Trophoblast cell (in vitro differentiated cells and primary cell): ENCODE measurements at regions not wholly inside any gene's neighbourhood (a gene's known extent, or its start where the extent isn't known, plus 50 kb on each side); places are given as distances from the start of the nearest gene placed in this dataset.

Experiments
- DNase-seq, 2 donors: peaks; one replicate each; pipeline ENCODE4 v3.0.0-alpha.2; 2016
- H2AFZ ChIP-seq: 2 replicates; pipeline ENCODE4 v1.6.1; 2013; ENCODE audit warnings: low read length, moderate library complexity, mild to moderate bottlenecking; ENCODE audit not compliant: insufficient read depth, poor library complexity
- H2AK5ac ChIP-seq: 2 replicates; pipeline ENCODE4 v1.6.1; 2013; ENCODE audit warnings: mild to moderate bottlenecking, low read length
- H2BK120ac ChIP-seq: 2 replicates; pipeline ENCODE4 v1.6.1; 2013; ENCODE audit warnings: low read length, mild to moderate bottlenecking, moderate library complexity; ENCODE audit not compliant: insufficient read depth, poor library complexity
- H2BK12ac ChIP-seq: 2 replicates; pipeline ENCODE4 v1.6.1; 2013; ENCODE audit warnings: mild to moderate bottlenecking, low read length, moderate library complexity
- H2BK5ac ChIP-seq: 2 replicates; pipeline ENCODE4 v1.6.1; 2013; ENCODE audit warnings: low read length, low read depth, moderate library complexity, mild to moderate bottlenecking; ENCODE audit not compliant: poor library complexity
- H3K14ac ChIP-seq: 2 replicates; pipeline ENCODE4 v1.6.1; 2013; ENCODE audit warnings: mild to moderate bottlenecking, low read length
- H3K18ac ChIP-seq: 2 replicates; pipeline ENCODE4 v1.6.1; 2013; ENCODE audit warnings: mild to moderate bottlenecking, low read length
- H3K23ac ChIP-seq: 2 replicates; pipeline ENCODE4 v1.6.1; 2013; ENCODE audit warnings: low read length
- H3K27ac ChIP-seq: 2 replicates; pipeline ENCODE4 v1.5.1; 2013; ENCODE audit warnings: low read depth, mild to moderate bottlenecking, inconsistent platforms, low read length, moderate library complexity
- H3K27me3 ChIP-seq: 2 replicates; pipeline ENCODE4 v1.6.1; 2013; ENCODE audit warnings: inconsistent platforms, mild to moderate bottlenecking, low read length, moderate library complexity; ENCODE audit not compliant: insufficient read depth
- H3K36me3 ChIP-seq, 2 experiments: 1 replicate in 1 of 2; 2 replicates in 1 of 2; pipeline ENCODE4 v1.6.1; 2013; ENCODE audit warnings: low read length in 2 of 2, mild to moderate bottlenecking in 2 of 2, moderate library complexity in 1 of 2; ENCODE audit not compliant: insufficient read depth in 2 of 2, control insufficient read depth in 1 of 2
- H3K4ac ChIP-seq: 2 replicates; pipeline ENCODE4 v1.6.1; 2013; ENCODE audit warnings: low read depth, mild to moderate bottlenecking, low read length, moderate library complexity
- H3K4me1 ChIP-seq, 2 experiments: 1 replicate in 1 of 2; 2 replicates in 1 of 2; pipeline ENCODE4 v1.6.1; 2013; ENCODE audit warnings: low read length in 2 of 2, mild to moderate bottlenecking in 2 of 2, moderate library complexity in 1 of 2; ENCODE audit not compliant: insufficient read depth in 2 of 2, control insufficient read depth in 1 of 2
- H3K4me2 ChIP-seq: 2 replicates; pipeline ENCODE4 v1.6.1; 2013; ENCODE audit warnings: inconsistent platforms, mild to moderate bottlenecking, low read length, moderate library complexity
- H3K4me3 ChIP-seq: 2 replicates; pipeline ENCODE4 v1.5.1; 2013; ENCODE audit warnings: mild to moderate bottlenecking, low read depth, low read length, inconsistent platforms
- H3K79me1 ChIP-seq: one replicate; pipeline ENCODE4 v1.6.1; 2013; ENCODE audit warnings: low read length
- H3K79me2 ChIP-seq: 2 replicates; pipeline ENCODE4 v1.6.1; 2013; ENCODE audit warnings: low read length, mild to moderate bottlenecking; ENCODE audit not compliant: control insufficient read depth, insufficient read depth, poor library complexity
- H3K9ac ChIP-seq: 2 replicates; pipeline ENCODE4 v1.6.1; 2013; ENCODE audit warnings: mild to moderate bottlenecking, low read length
- H3K9me3 ChIP-seq: 2 replicates; pipeline ENCODE4 v1.6.1; 2013; ENCODE audit warnings: low read depth, mild to moderate bottlenecking, control low read depth, inconsistent platforms, low read length; ENCODE audit not compliant: insufficient read depth
- H4K12ac ChIP-seq: 2 replicates; pipeline ENCODE4 v1.6.1; 2013; ENCODE audit warnings: low read depth, mild to moderate bottlenecking, low read length, moderate library complexity
- H4K8ac ChIP-seq: 2 replicates; pipeline ENCODE4 v1.6.1; 2013; ENCODE audit warnings: low read depth, mild to moderate bottlenecking, low read length, moderate library complexity
- H4K91ac ChIP-seq: one replicate; pipeline ENCODE4 v1.6.1; 2013; ENCODE audit warnings: low read depth, mild to moderate bottlenecking, low read length, moderate library complexity
- WGBS: extraction: QIAGEN DNeasy Blood & Tissue Kit; methylation state at CpG from one replicate; pipeline ENCODE4 v1.1.7; 2013; ENCODE audit warnings: missing lambda C conversion rate; ENCODE audit not compliant: insufficient read length, insufficient coverage; ENCODE audit errors: extremely low coverage; 5-methylcytosine and 5-hydroxymethylcytosine counted together

DNA sequence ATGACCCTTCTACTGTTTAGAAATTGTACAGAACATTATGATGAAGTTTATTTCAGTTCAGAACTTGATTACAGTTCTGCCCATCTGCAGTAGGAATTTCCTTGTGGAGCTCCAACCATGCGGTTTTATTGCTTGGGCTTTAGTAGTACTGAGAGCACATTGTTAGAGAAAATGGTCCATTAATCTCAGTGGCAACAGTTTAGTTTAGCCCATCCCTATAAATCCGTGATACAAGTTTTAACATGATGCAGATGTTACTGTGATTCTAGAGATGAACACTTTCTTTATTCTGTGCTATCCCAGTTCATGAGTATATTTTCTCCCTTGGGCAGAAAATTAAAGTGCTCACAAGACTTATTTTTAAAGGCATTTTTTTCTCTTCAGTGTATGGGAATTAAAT is 84.8 kb upstream of the FZD8 start:
- Histone ChIP-seq H3K9me3 (peaks cover 3% of the 10 kb centered on the region), H3K79me2 (no peaks in the 10 kb centered on the region), H3K18ac (no peak overlapping the region), H3K9ac (no peak overlapping the region), H3K27ac (no peak overlapping the region), H2AFZ (no peak overlapping the region), H3K4me1 (no peaks in the 10 kb centered on the region), H3K4me2 (no peak overlapping the region), H4K8ac (no peak overlapping the region), H3K14ac (no peak overlapping the region), H2BK120ac (no peak overlapping the region), H2BK5ac (no peak overlapping the region), H2AK5ac (no peak overlapping the region), H3K4me3 (no peak overlapping the region), H3K4ac (no peak overlapping the region), H2BK12ac (no peak overlapping the region), H3K36me3 (no peaks in the 10 kb centered on the region), H4K91ac (no peak overlapping the region), H3K27me3 (no peaks in the 10 kb centered on the region), H4K12ac (no peak overlapping the region), H3K79me1 (no peaks in the 10 kb centered on the region), H3K23ac (no peak overlapping the region)
- WGBS, result no CpG with 5 or more reads among the region's 2 CpGs
- no peak for DNase-seq

DNA sequence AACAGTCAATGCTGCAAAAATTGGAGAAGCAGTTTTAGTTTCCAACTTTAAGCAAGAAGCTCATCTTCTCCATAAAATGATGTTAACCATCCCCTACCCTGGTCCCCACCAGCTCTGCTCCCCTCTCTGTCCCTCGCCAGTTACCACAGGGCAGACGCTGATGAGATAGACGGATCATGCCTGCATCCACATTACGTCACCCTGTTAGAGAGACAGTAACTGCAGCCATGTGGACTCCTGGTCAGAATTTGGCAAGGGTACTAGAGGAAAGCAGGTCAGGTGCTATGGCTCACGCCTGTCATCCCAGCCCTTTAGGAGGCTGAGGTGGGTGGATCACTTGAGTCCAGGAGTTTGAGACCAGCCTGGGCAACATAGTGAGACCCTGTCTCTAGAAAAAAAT is 81.9 kb upstream of the FZD8 start:
- Histone ChIP-seq H3K27me3 (no peaks in the 10 kb centered on the region), H2BK120ac (no peak overlapping the region), H3K9ac (no peak overlapping the region), H3K4ac (no peak overlapping the region), H4K91ac (no peak overlapping the region), H4K12ac (no peak overlapping the region), H3K79me1 (no peaks in the 10 kb centered on the region), H3K79me2 (no peaks in the 10 kb centered on the region), H2BK5ac (no peak overlapping the region), H3K4me1 (no peaks in the 10 kb centered on the region), H4K8ac (no peak overlapping the region), H2BK12ac (no peak overlapping the region), H3K18ac (no peak overlapping the region), H3K23ac (no peak overlapping the region), H3K27ac (no peak overlapping the region), H3K36me3 (no peaks in the 10 kb centered on the region), H3K14ac (no peak overlapping the region), H3K4me3 (no peak overlapping the region), H3K9me3 (no peaks in the 10 kb centered on the region), H2AFZ (no peak overlapping the region), H3K4me2 (no peak overlapping the region), H2AK5ac (no peak overlapping the region)
- no peak for DNase-seq
- no CpG with 5 or more reads among the region's 5 CpGs for WGBS

DNA sequence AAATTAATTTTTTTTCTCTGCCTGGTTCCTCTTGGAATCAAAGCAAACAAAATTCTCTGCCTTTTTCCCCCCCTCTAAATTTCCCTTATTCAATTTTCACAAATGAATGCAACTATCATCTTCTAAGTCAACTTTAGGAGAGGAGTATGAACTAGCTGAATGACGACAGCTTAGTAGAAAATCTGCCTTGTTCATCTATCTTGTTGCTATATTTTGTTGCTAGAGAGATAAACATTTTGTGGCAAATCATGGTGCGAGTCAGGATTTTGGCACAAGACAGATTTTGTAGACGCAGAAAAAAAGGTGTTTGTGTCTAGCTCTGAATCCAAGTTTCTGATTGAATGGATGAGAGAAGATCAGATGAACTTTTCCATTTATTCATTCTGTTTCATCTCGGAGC is 81.0 kb upstream of the FZD8 start:
- Histone ChIP-seq H3K4ac (no peak overlapping the region), H3K9me3 (no peaks in the 10 kb centered on the region), H3K79me1 (no peaks in the 10 kb centered on the region), H3K79me2 (no peaks in the 10 kb centered on the region), H4K12ac (no peak overlapping the region), H3K36me3 (no peaks in the 10 kb centered on the region), H3K4me2 (no peak overlapping the region), H3K27ac (no peak overlapping the region), H3K4me1 (no peaks in the 10 kb centered on the region), H4K91ac (no peak overlapping the region), H2AFZ (no peak overlapping the region), H3K4me3 (no peak overlapping the region), H3K23ac (no peak overlapping the region), H3K14ac (no peak overlapping the region), H2AK5ac (no peak overlapping the region), H2BK5ac (no peak overlapping the region), H3K18ac (no peak overlapping the region), H4K8ac (no peak overlapping the region), H2BK120ac (no peak overlapping the region), H3K9ac (no peak overlapping the region), H2BK12ac (no peak overlapping the region), H3K27me3 (no peaks in the 10 kb centered on the region)
- no peak for DNase-seq
- WGBS, result no CpG with 5 or more reads among the region's 4 CpGs

DNA sequence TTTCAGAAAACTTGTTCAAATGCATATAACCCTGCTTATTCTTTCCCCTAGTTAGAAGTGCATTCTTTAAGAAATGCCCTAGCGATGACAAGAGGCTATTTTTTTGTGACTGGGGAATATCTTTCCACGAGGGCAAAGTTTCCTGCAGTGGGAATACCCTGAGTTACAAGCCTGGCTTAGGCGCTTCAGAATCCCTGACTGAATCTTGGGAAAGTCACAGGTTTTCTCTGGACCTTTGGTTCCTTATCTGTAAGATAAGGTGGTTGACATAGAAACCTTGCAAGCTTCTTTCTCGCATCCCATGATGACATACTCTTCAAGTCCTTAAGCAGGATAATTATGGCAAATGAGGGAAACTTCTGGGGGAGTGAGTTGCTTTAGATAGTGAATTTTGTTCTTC is 80.5 kb upstream of the FZD8 start:
- no peak overlapping the region for H2BK12ac ChIP-seq
- H3K18ac ChIP-seq, result no peak overlapping the region
- WGBS, result no CpG with 5 or more reads among the region's 4 CpGs
- no peaks in the 10 kb centered on the region for H3K36me3 ChIP-seq
- H3K9ac ChIP-seq, result no peak overlapping the region
- no peak overlapping the region for H4K91ac ChIP-seq
- H3K27me3 ChIP-seq, result no peaks in the 10 kb centered on the region
- H2BK120ac ChIP-seq, result no peak overlapping the region
- H3K23ac ChIP-seq, result no peak overlapping the region
- no peak overlapping the region for H4K12ac ChIP-seq
- no peak overlapping the region for H3K27ac ChIP-seq
- no peaks in the 10 kb centered on the region for H3K79me1 ChIP-seq
- H3K4me2 ChIP-seq, result no peak overlapping the region
- no peak overlapping the region for H2AFZ ChIP-seq
- no peak overlapping the region for H3K4me3 ChIP-seq
- no peaks in the 10 kb centered on the region for H3K4me1 ChIP-seq
- no peak overlapping the region for H2AK5ac ChIP-seq
- H2BK5ac ChIP-seq, result no peak overlapping the region
- no peak overlapping the region for H3K4ac ChIP-seq
- H3K14ac ChIP-seq, result no peak overlapping the region
- H3K79me2 ChIP-seq, result no peaks in the 10 kb centered on the region
- DNase-seq, result peak in 1 of 2 donors; percentile 30
- H3K9me3 ChIP-seq, result no peaks in the 10 kb centered on the region
- H4K8ac ChIP-seq, result no peak overlapping the region
